Astrocyte (in vitro differentiated cells and primary cell): ENCODE measurements at regions not wholly inside any gene's neighbourhood (a gene's known extent, or its start where the extent isn't known, plus 50 kb on each side); places are given as distances from the start of the nearest gene placed in this dataset.

ENCODE experiments used
- CTCF ChIP-seq: IDR thresholded peaks from 2 replicates; pipeline ENCODE4 v1.5.1; 2011; ENCODE audit warnings: low read depth, mild to moderate bottlenecking, inconsistent platforms, low read length, moderate library complexity; ENCODE audit not compliant: insufficient read depth
- EZH2 ChIP-seq: IDR thresholded peaks from 2 replicates; pipeline ENCODE4 v1.6.1; 2012; ENCODE audit warnings: mild to moderate bottlenecking, low read length, inconsistent platforms; ENCODE audit not compliant: insufficient read depth

DNA sequence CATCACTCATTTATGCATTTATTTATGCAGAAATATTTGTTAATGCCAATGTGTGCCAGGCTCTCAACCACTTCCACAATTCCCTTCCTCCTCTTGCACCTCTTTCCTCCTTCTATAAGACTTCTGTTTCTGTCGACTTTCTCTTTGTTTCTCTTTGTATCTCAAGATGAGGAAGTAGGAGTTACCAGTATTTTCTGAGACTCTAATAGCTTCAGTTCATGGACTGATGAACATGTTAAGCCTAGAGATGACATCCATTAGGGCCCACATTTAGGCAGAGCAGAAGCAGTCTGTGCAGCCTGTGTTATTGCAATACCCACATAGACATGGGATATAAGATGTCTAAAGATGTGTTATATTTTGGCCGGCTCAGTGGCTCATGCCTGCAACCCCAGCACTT is 241.8 kb upstream of the SMIM31 start:
- no peak for TF ChIP-seq CTCF
- TF ChIP-seq EZH2, result no peak
